ENCODE measurements at regions not wholly inside any gene's neighbourhood (a gene's known extent, or its start where the extent isn't known, plus 50 kb on each side); places are given as distances from the start of the nearest gene placed in this dataset.

DNA sequence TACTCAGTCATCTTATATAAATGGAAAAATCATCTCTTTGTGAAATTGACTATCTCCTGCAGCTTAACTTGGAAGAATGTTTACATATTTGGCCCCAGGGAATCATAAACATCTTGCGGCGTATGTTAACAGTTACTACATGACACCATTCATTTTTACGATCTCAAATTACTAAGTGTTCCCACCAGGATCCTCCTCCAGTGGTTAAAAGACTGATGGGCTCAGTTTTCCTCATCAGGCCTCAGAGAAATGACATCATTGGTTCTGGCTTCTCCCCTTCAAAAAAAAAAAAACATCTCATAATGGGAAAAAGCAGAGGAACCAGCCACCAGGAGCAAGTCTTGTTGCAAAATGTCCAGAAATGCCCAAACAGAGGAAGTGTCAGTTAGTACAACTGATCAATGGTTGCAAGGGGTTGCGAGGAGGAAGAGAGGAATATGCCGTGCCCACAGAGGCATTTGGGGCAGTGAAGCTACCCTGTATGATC, 70.5 kb upstream of the LIPC start:
- TF ChIP-seq EZH2 (IDR thresholded peaks at IDR 0.05; ENCODE audit: borderline replicate concordance, low read length), result no peak
- TF ChIP-seq, protein P1, sequence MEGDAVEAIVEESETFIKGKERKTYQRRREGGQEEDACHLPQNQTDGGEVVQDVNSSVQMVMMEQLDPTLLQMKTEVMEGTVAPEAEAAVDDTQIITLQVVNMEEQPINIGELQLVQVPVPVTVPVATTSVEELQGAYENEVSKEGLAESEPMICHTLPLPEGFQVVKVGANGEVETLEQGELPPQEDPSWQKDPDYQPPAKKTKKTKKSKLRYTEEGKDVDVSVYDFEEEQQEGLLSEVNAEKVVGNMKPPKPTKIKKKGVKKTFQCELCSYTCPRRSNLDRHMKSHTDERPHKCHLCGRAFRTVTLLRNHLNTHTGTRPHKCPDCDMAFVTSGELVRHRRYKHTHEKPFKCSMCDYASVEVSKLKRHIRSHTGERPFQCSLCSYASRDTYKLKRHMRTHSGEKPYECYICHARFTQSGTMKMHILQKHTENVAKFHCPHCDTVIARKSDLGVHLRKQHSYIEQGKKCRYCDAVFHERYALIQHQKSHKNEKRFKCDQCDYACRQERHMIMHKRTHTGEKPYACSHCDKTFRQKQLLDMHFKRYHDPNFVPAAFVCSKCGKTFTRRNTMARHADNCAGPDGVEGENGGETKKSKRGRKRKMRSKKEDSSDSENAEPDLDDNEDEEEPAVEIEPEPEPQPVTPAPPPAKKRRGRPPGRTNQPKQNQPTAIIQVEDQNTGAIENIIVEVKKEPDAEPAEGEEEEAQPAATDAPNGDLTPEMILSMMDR (conservative IDR thresholded peaks at IDR 0.05 in 1 of 2, IDR thresholded peaks at IDR 0.05 in 1 of 2; ENCODE audit: extremely low read depth in 1 of 2, insufficient read depth in 1 of 2, low read depth in 1 of 2, low read length in 2 of 2), result no peak

All from mammary epithelial cell (primary cell).